Erythroblast (primary cell): ENCODE measurements at regions not wholly inside any gene's neighbourhood (a gene's known extent, or its start where the extent isn't known, plus 50 kb on each side); places are given as distances from the start of the nearest gene placed in this dataset.

ENCODE experiments used
- GATA1 ChIP-seq: IDR thresholded peaks from 2 replicates; pipeline ENCODE4 v1.6.1; 2011; ENCODE audit warnings: low read depth, mild to moderate bottlenecking, control low read depth, low read length, moderate library complexity
- POLR2A ChIP-seq: IDR thresholded peaks from 2 replicates; pipeline ENCODE4 v1.6.1; 2011; ENCODE audit warnings: mild to moderate bottlenecking, low read length

DNA sequence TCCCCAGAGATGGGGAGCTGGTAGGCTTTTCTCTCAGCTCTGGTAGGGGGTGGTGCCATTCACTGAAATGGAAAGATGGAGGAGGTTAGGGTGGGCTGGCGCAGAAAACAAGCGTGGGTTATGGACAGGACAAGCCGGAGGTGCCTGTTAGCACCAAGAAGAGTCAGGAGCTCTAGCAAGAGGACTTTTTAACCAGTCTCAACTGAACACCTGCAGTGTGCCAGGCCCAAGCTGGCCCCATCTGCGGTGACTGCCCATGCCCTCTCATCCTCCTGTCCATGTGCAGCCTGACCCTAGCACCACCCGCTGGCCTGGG is 254.4 kb downstream of the RHOU start:
- TF ChIP-seq POLR2A (no peak), GATA1 (no peak)
